Neural cell (in vitro differentiated cells): ENCODE measurements at regions not wholly inside any gene's neighbourhood (a gene's known extent, or its start where the extent isn't known, plus 50 kb on each side); places are given as distances from the start of the nearest gene placed in this dataset.

Experiments
- CTCF ChIP-seq: fragments of 450-650 bp; IDR thresholded peaks from 2 replicates; pipeline ENCODE4 v1.5.1; 2014; ENCODE audit warnings: antibody characterized with exemption, mild to moderate bottlenecking, moderate library complexity; ENCODE audit not compliant: poor library complexity, severe bottlenecking
- EP300 ChIP-seq: fragments of 450-650 bp; conservative IDR thresholded peaks from 2 replicates; pipeline ENCODE4 v1.6.1; 2014; ENCODE audit warnings: antibody characterized with exemption, mild to moderate bottlenecking, moderate library complexity; ENCODE audit not compliant: poor library complexity, severe bottlenecking
- EZH2 ChIP-seq: fragments of 200-600, 300-800 bp; shearing (Covaris generic), sonication (generic); IDR thresholded peaks from 2 replicates; pipeline ENCODE4 v1.6.1; 2014; ENCODE audit warnings: antibody characterized with exemption, low read length, borderline replicate concordance, mild to moderate bottlenecking; ENCODE audit not compliant: insufficient read depth, poor library complexity, severe bottlenecking
- MXI1 ChIP-seq: fragments of 450-650 bp; conservative IDR thresholded peaks from 2 replicates; pipeline ENCODE4 v1.6.1; 2014; ENCODE audit warnings: antibody characterized with exemption, mild to moderate bottlenecking; ENCODE audit not compliant: poor library complexity, severe bottlenecking
- POLR2AphosphoS5 ChIP-seq: IDR thresholded peaks from 2 replicates; pipeline ENCODE4 v1.6.1; 2012
- RAD21 ChIP-seq: fragments of 450-650 bp; conservative IDR thresholded peaks from 2 replicates; pipeline ENCODE4 v1.6.1; 2014; ENCODE audit warnings: antibody characterized with exemption, mild to moderate bottlenecking, moderate library complexity
- REST ChIP-seq: IDR thresholded peaks from 2 replicates; pipeline ENCODE4 v1.6.1; 2012; ENCODE audit warnings: borderline replicate concordance
- TAF1 ChIP-seq: IDR thresholded peaks from 2 replicates; pipeline ENCODE4 v1.6.1; 2012; ENCODE audit warnings: low read depth

DNA sequence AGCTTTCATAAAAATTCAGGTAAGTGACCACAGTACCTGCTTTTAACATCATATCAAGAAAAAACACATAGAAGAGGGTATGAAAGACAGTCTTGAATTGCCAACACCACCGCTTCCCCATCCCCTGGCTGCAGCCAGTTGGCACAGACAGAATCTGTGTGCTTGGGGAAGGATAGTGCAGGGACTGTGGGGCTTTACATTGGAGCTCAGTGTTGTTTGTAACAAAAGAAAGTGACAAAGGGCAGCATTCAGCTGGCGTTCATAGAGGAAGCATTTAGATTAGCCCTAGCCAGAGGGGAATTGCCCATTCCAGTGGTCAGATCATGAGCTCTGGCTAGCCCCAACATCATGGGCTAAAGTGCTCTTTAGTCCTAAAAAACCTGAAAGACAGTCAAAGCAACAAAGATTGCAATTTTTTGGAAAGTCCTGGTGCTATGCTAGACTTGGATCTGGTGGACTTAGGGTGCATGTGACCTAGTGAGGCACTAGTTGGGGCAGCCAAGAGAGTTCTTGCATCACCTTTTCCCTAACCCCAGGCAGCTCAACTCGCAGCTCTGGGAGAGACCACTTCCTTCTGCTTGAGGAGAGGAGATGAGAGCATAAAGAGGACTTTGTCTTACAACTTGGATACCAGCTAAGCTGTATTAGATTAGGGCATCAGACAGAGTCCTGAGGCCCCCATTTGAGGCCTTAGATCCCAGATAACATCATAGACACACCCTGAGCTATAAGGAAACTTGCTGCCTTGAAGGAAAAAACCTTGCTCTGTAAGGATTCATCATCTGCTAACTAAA, 1602.4 kb upstream of the ADGRL3 start:
- TF ChIP-seq CTCF (no peak), RAD21 (no peak), TAF1 (no peak), POLR2AphosphoS5 (no peak), EZH2 (no peak), REST (no peak), EP300 (no peak), MXI1 (no peak)
